Smooth muscle cell (in vitro differentiated cells): ENCODE measurements at regions not wholly inside any gene's neighbourhood (a gene's known extent, or its start where the extent isn't known, plus 50 kb on each side); places are given as distances from the start of the nearest gene placed in this dataset.

Experiments
- DNase-seq: peaks from one replicate; lab custom pipeline; 2025; ENCODE audit not compliant: unreplicated experiment; lab: John Stamatoyannopoulos, UW
- H2AFZ ChIP-seq: fragments of 200-600 bp; sonication (generic); 2 replicates; pipeline ENCODE4 v1.6.0; 2016; ENCODE audit warnings: antibody characterized with exemption, low read depth, mild to moderate bottlenecking
- H3F3A ChIP-seq: fragments of 200-600 bp; sonication (generic); 2 replicates; pipeline ENCODE4 v1.6.0; 2017; ENCODE audit warnings: antibody characterized with exemption, low read depth
- H3K27ac ChIP-seq: fragments of 200-600 bp; sonication (generic); 2 replicates; pipeline ENCODE4 v1.5.1; 2016; ENCODE audit warnings: low read depth, mild to moderate bottlenecking
- H3K27me3 ChIP-seq: fragments of 200-600 bp; sonication (generic); 2 replicates; pipeline ENCODE4 v1.6.1; 2016; ENCODE audit warnings: low read depth, mild to moderate bottlenecking
- H3K36me3 ChIP-seq: fragments of 200-600 bp; sonication (generic); 2 replicates; pipeline ENCODE4 v1.5.1; 2016; ENCODE audit warnings: low read depth
- H3K4me1 ChIP-seq: fragments of 200-600 bp; sonication (generic); 2 replicates; pipeline ENCODE4 v1.5.1; 2016; ENCODE audit warnings: low read depth
- H3K4me2 ChIP-seq: fragments of 200-600 bp; sonication (generic); 2 replicates; pipeline ENCODE4 v1.6.0; 2016; ENCODE audit warnings: mild to moderate bottlenecking
- H3K4me3 ChIP-seq: fragments of 200-600 bp; sonication (generic); 2 replicates; pipeline ENCODE4 v1.5.1; 2016; ENCODE audit warnings: mild to moderate bottlenecking
- H3K79me2 ChIP-seq: fragments of 200-600 bp; sonication (generic); 2 replicates; pipeline ENCODE4 v1.6.0; 2016; ENCODE audit warnings: low read depth, mild to moderate bottlenecking
- H3K9ac ChIP-seq: fragments of 200-600 bp; sonication (generic); 2 replicates; pipeline ENCODE4 v1.6.0; 2016; ENCODE audit warnings: low read depth
- H3K9me3 ChIP-seq: fragments of 200-600 bp; sonication (generic); replicated peaks from 2 replicates; pipeline ENCODE4 v1.5.1; 2016; ENCODE audit warnings: low read depth
- H4K20me1 ChIP-seq: fragments of 200-600 bp; sonication (generic); 2 replicates; pipeline ENCODE4 v1.6.0; 2016; ENCODE audit warnings: low read depth
- CTCF ChIP-seq: fragments of 200-600 bp; sonication (generic); IDR thresholded peaks from 2 replicates; pipeline ENCODE4 v1.5.1; 2017; ENCODE audit warnings: borderline replicate concordance, mild to moderate bottlenecking, antibody characterized with exemption; ENCODE audit not compliant: insufficient read depth, poor library complexity, severe bottlenecking
- WGBS: methylation state at CpG from one replicate; pipeline ENCODE4 v1.1.7; 2016; ENCODE audit warnings: low lambda C conversion rate; 5-methylcytosine and 5-hydroxymethylcytosine counted together

- no peak for TF ChIP-seq CTCF
- Histone ChIP-seq H3K4me1 (no peaks in the 10 kb centered on the region), H3F3A (no peaks in the 10 kb centered on the region), H3K36me3 (no peaks in the 10 kb centered on the region), H3K9me3 (no peaks in the 10 kb centered on the region), H3K9ac (no peak overlapping the region), H2AFZ (no peak overlapping the region), H3K27ac (no peak overlapping the region), H3K79me2 (no peaks in the 10 kb centered on the region), H3K27me3 (no peaks in the 10 kb centered on the region), H3K4me2 (no peak overlapping the region), H3K4me3 (no peak overlapping the region), H4K20me1 (no peaks in the 10 kb centered on the region)
- WGBS = 94% methylated on average over 1 of the region's 1 CpG
- no peak for DNase-seq
Measured at GRCh38 chr5:163609910-163610309, 104.5 kb downstream of the MAT2B start.

- no peaks in the 10 kb centered on the region for H3K9me3 ChIP-seq
- H3K27me3 ChIP-seq = no peaks in the 10 kb centered on the region
- no peak overlapping the region for H2AFZ ChIP-seq
- no peaks in the 10 kb centered on the region for H3F3A ChIP-seq
- H3K4me1 ChIP-seq = no peaks in the 10 kb centered on the region
- H3K4me2 ChIP-seq = no peak overlapping the region
- no peak overlapping the region for H3K4me3 ChIP-seq
- no peak for TF ChIP-seq CTCF
- no peak for DNase-seq
- no peak overlapping the region for H3K9ac ChIP-seq
- 88% methylated on average over 8 of the region's 8 CpGs for WGBS
- no peaks in the 10 kb centered on the region for H3K79me2 ChIP-seq
- no peak overlapping the region for H3K27ac ChIP-seq
- no peaks in the 10 kb centered on the region for H4K20me1 ChIP-seq
- no peaks in the 10 kb centered on the region for H3K36me3 ChIP-seq
Measured at GRCh38 chr5:163612358-163613149, 107.1 kb downstream of the MAT2B start.

- no peaks in the 10 kb centered on the region for H3K36me3 ChIP-seq
- WGBS = 86% methylated on average over 4 of the region's 4 CpGs
- H4K20me1 ChIP-seq = no peaks in the 10 kb centered on the region
- no peak overlapping the region for H3K27ac ChIP-seq
- no peaks in the 10 kb centered on the region for H3F3A ChIP-seq
- H2AFZ ChIP-seq = no peak overlapping the region
- H3K27me3 ChIP-seq = no peaks in the 10 kb centered on the region
- no peak overlapping the region for H3K9ac ChIP-seq
- H3K4me1 ChIP-seq = no peaks in the 10 kb centered on the region
- no peak overlapping the region for H3K4me2 ChIP-seq
- no peaks in the 10 kb centered on the region for H3K79me2 ChIP-seq
- no peak for DNase-seq
- H3K4me3 ChIP-seq = no peak overlapping the region
- TF ChIP-seq CTCF = no peak
- H3K9me3 ChIP-seq = no peaks in the 10 kb centered on the region
Measured at GRCh38 chr5:163613150-163613442, 107.7 kb downstream of the MAT2B start.

- Histone ChIP-seq H3K4me2 (no peak overlapping the region), H3F3A (no peaks in the 10 kb centered on the region), H3K9ac (no peak overlapping the region), H3K4me3 (no peak overlapping the region), H2AFZ (no peak overlapping the region), H3K79me2 (no peaks in the 10 kb centered on the region), H3K4me1 (no peaks in the 10 kb centered on the region), H3K9me3 (no peaks in the 10 kb centered on the region), H3K27ac (no peak overlapping the region), H4K20me1 (no peaks in the 10 kb centered on the region), H3K27me3 (no peaks in the 10 kb centered on the region), H3K36me3 (no peaks in the 10 kb centered on the region)
- no peak for DNase-seq
- no peak for TF ChIP-seq CTCF
- WGBS = 35% methylated on average over 3 of the region's 3 CpGs
Measured at GRCh38 chr5:163614787-163615186, 109.4 kb downstream of the MAT2B start.
